ENCODE measurements at regions not wholly inside any gene's neighbourhood (a gene's known extent, or its start where the extent isn't known, plus 50 kb on each side); places are given as distances from the start of the nearest gene placed in this dataset.

DNA sequence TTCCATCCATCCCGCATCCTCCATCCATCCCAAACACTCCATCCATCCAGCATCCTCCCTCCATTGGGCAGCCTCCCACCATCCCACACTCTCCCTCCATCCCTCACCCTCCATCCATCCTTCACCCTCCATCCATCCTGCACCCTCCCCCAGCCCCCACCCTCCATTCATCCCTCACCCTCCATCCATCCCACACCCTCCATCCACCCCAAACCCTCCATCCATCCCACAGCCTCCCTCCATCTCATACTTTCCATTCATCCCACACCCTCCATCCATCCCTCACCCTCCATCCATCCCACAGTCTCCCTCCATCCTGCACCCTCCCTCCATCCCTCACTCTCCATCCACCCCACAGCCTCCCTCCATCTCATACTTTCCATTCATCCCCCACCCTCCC, 60.4 kb downstream of the FOXI2 start:
- Histone ChIP-seq H3K27me3 (no peaks in the 10 kb centered on the region), H3K27ac (no peak overlapping the region)

DNA sequence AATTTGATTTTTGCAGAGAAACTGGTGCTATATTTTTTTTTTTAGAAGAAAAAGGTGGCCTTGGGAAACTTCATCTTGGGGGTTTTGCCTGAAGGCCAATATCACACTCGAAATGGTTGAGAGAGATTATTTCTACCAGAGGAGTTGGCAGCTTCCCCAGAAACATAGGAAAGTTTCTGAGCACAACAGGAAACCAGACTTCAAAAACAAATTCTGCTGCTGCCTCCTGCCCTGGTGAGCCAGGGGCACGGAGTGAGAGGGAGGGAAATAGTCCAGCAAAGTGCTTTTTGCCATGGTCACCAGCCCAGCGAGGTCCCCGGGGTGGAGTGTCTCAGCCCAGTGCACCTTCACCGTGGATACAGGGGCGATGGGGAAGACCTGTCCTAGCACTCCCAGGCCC, 61.1 kb downstream of the FOXI2 start:
- intact Hi-C loops (cut with DNase I; ENCODE audit: low total_unique reads), result no loop called here
- Histone ChIP-seq H3K27ac (peak overlapping the region in 1 of 2 donors; percentile 48), H3K4me1 (no peaks in the 10 kb centered on the region), H3K9me3 (no peaks in the 10 kb centered on the region), H3K36me3 (no peaks in the 10 kb centered on the region), H3K27me3 (no peaks in the 10 kb centered on the region), H3K4me3 (no peak overlapping the region)
- DNase-seq, result no peak
- TF ChIP-seq, protein P1, sequence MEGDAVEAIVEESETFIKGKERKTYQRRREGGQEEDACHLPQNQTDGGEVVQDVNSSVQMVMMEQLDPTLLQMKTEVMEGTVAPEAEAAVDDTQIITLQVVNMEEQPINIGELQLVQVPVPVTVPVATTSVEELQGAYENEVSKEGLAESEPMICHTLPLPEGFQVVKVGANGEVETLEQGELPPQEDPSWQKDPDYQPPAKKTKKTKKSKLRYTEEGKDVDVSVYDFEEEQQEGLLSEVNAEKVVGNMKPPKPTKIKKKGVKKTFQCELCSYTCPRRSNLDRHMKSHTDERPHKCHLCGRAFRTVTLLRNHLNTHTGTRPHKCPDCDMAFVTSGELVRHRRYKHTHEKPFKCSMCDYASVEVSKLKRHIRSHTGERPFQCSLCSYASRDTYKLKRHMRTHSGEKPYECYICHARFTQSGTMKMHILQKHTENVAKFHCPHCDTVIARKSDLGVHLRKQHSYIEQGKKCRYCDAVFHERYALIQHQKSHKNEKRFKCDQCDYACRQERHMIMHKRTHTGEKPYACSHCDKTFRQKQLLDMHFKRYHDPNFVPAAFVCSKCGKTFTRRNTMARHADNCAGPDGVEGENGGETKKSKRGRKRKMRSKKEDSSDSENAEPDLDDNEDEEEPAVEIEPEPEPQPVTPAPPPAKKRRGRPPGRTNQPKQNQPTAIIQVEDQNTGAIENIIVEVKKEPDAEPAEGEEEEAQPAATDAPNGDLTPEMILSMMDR (IDR thresholded peaks at IDR 0.05), result no peak
- no peak for TF ChIP-seq POLR2A (IDR thresholded peaks at IDR 0.05)

More for the DNA sequence above, 60.4 kb downstream of the FOXI2 start:
- Histone ChIP-seq H3K36me3 (no peaks in the 10 kb centered on the region), H3K9me3 (no peaks in the 10 kb centered on the region), H3K4me3 (no peak overlapping the region), H3K4me1 (no peaks in the 10 kb centered on the region)
- intact Hi-C loops (cut with DNase I; ENCODE audit: low total_unique reads), result no loop called here
- TF ChIP-seq POLR2A (IDR thresholded peaks at IDR 0.05), result no peak
- TF ChIP-seq, protein P1 (IDR thresholded peaks at IDR 0.05), result no peak
- no peak for DNase-seq

DNA sequence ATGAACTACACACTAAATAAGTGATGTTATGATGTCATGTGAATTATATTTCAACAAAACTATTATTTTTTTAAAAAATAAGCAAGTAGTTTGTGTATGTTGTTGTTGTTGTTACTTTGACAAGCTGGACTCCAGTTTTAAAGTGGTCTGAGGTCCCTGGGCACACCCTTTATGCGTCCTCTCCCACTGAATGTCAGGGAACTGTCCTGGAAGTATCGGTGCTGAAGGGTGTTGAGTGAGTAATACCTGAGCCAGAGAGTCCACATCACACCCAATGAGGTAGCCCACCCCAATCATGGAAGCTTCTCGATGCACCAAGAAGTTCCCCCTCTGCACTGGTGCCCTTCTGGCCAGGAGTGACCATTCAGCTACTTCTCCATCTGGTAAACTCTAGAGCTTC, 64.3 kb downstream of the FOXI2 start:
- intact Hi-C loops (cut with DNase I; ENCODE audit: low total_unique reads), result no loop called here
- TF ChIP-seq, protein P1 (IDR thresholded peaks at IDR 0.05), result no peak
- no peak for TF ChIP-seq POLR2A (IDR thresholded peaks at IDR 0.05)

DNA sequence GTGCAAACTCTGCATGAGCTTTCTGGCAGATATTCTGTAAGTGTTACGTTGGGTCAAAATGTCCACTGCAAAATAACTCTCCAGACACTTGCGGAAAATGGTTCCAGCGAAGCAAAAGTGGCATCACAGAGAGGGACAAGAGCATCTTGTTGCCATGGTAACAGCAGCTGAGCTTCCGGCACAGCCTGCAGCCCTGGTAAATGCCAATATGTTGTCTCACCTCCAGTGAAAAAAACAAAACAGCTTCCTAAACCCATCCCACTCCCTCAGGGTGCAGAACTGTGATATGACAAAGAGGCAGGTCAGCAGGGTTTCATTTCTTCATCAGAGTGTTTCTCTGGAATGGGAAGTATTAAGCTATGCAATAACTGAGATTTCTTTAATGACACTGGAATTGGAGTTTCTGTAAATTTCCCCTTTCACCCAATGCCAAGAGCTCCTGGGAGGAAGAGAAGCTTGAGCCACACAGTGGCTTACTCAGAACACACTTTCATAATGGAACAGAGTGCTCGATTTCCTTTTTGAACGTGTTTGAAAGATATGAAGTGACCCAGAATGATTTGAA, 65.6 kb downstream of the FOXI2 start:
- no peaks in the 10 kb centered on the region for H3K27me3 ChIP-seq
- no peak for DNase-seq
- intact Hi-C loops (cut with DNase I; ENCODE audit: low total_unique reads), result no loop called here
- no peak overlapping the region for H3K4me3 ChIP-seq
- no peaks in the 10 kb centered on the region for H3K36me3 ChIP-seq
- no peak for TF ChIP-seq POLR2A (IDR thresholded peaks at IDR 0.05)
- TF ChIP-seq, protein P1 (IDR thresholded peaks at IDR 0.05), result no peak
- H3K4me1 ChIP-seq, result no peaks in the 10 kb centered on the region
- H3K27ac ChIP-seq, result no peak overlapping the region
- H3K9me3 ChIP-seq, result no peaks in the 10 kb centered on the region

More for the DNA sequence above, 64.3 kb downstream of the FOXI2 start:
- no peaks in the 10 kb centered on the region for H3K36me3 ChIP-seq
- no peak overlapping the region for H3K27ac ChIP-seq
- H3K9me3 ChIP-seq, result no peaks in the 10 kb centered on the region
- H3K4me1 ChIP-seq, result no peaks in the 10 kb centered on the region
- no peak overlapping the region for H3K4me3 ChIP-seq
- no peak for DNase-seq
- H3K27me3 ChIP-seq, result no peaks in the 10 kb centered on the region

DNA sequence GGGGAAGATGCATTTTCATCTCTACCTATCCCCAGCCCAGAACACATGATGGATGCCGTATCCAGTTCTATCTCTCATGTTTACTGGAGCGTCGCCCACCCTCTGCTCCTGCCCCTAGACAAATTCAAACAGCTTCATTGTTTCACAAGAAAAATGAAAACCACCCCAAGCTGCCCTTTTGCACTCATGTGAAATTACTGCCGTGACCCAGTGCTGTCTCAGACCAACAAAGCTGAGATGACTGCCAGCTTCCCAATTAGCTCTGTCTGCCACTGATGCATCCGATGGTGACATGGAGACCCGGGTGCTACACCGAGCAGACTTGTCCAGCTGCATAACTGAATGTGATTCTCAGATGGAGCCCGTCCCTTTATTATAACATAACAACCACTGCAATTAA, 67.7 kb downstream of the FOXI2 start:
- H3K36me3 ChIP-seq, result no peaks in the 10 kb centered on the region
- no peak for DNase-seq
- no peak overlapping the region for H3K4me3 ChIP-seq
- intact Hi-C loops (cut with DNase I; ENCODE audit: low total_unique reads), result no loop called here
- no peak for TF ChIP-seq POLR2A (IDR thresholded peaks at IDR 0.05)
- TF ChIP-seq, protein P1 (IDR thresholded peaks at IDR 0.05), result no peak
- no peaks in the 10 kb centered on the region for H3K4me1 ChIP-seq
- no peaks in the 10 kb centered on the region for H3K27me3 ChIP-seq
- H3K9me3 ChIP-seq, result no peaks in the 10 kb centered on the region
- no peak overlapping the region for H3K27ac ChIP-seq

All from uterus (tissue), 3 donors.